ENCODE measurements at regions not wholly inside any gene's neighbourhood (a gene's known extent, or its start where the extent isn't known, plus 50 kb on each side); places are given as distances from the start of the nearest gene placed in this dataset.
"Not testable (repeated sequence)": the region's sequence is repeated elsewhere in the genome, so short reads cannot be mapped to it uniquely, and the experiment has no call there.

- in situ Hi-C loops (cut with HindIII; ENCODE audit: low sequenced_read_pairs): no loop called here
- no peak for TF ChIP-seq CTCF (IDR thresholded peaks at IDR 0.05; ENCODE audit: low read depth, low read length)
- DNase-seq (ENCODE audit: low read depth, low spot score): no peak
- H3K4me3 ChIP-seq (ENCODE audit: low read depth, low read length): no peak overlapping the region
These were observed 218.0 kb downstream of the WNT5A start for GRCh38 chr3:55269096-55269495.

- H3K4me3 ChIP-seq (ENCODE audit: low read depth, low read length): no peak overlapping the region
- no peak for DNase-seq (ENCODE audit: low read depth, low spot score)
- in situ Hi-C loops (cut with HindIII; ENCODE audit: low sequenced_read_pairs): no loop called here
- TF ChIP-seq CTCF (IDR thresholded peaks at IDR 0.05; ENCODE audit: low read depth, low read length): no peak
These were observed 219.7 kb downstream of the WNT5A start for GRCh38 chr3:55267206-55267930.

DNA sequence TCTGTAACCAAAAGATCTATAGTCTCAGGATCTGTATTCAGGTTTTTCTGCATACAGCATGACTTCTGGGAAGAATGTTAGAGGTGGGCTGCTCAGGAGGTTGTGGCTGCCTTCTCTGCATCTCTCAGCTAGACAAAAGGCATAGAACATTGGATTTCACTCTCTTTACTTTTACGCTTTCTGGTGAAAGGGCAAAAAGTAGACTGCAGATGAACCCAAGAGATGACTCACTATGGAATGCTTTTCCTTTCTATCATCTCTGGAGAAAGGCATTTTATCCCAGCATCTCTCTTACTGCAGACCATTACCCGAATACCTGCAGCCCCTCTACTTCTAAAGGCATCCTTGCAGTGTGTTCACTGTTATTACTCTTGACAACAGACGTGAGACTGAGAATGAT lies 222.2 kb downstream of the WNT5A start:
- no peak for TF ChIP-seq CTCF (IDR thresholded peaks at IDR 0.05; ENCODE audit: low read depth, low read length)
- H3K4me3 ChIP-seq (ENCODE audit: low read depth, low read length): no peak overlapping the region
- in situ Hi-C loops (cut with HindIII; ENCODE audit: low sequenced_read_pairs): no loop called here
- no peak for DNase-seq (ENCODE audit: low read depth, low spot score)

GRCh38 chr3:55252921-55253320 lies 234.2 kb downstream of the WNT5A start:
- in situ Hi-C loops (cut with HindIII; ENCODE audit: low sequenced_read_pairs): no loop called here
- TF ChIP-seq CTCF (IDR thresholded peaks at IDR 0.05; ENCODE audit: low read depth, low read length): no peak
- DNase-seq (ENCODE audit: low read depth, low spot score): peak; percentile 28
- H3K4me3 ChIP-seq (ENCODE audit: low read depth, low read length): no peak overlapping the region

DNA sequence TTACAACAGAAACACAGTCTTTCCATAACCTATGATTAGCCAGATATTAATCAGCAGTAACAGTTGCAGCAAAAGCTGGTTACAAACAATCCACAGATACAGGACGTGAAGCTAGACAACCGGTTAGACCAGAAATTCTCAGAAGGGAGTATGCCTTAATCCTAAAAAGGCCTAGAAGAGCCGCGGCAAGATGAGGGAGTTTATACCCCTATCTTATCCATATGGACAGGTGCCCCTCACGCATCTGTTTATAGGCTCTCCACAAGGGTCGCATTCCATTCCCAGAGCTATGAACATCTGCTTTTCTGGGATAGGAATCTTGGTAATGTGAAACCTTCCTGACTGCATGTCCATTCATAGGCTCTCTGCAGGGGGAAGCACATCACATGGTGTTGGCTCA lies 237.9 kb downstream of the WNT5A start:
- in situ Hi-C loops (cut with HindIII; ENCODE audit: low sequenced_read_pairs); H3K4me3 ChIP-seq (ENCODE audit: low read depth, low read length); DNase-seq (ENCODE audit: low read depth, low spot score): not testable (repeated sequence)

- no peak for DNase-seq (ENCODE audit: low read depth, low spot score)
- H3K4me3 ChIP-seq (ENCODE audit: low read depth, low read length): no peak overlapping the region
- in situ Hi-C loops (cut with HindIII; ENCODE audit: low sequenced_read_pairs): no loop called here
- TF ChIP-seq CTCF (IDR thresholded peaks at IDR 0.05; ENCODE audit: low read depth, low read length): no peak
These were observed 239.4 kb downstream of the WNT5A start for GRCh38 chr3:55247666-55248065.

GRCh38 chr3:55246033-55246432 lies 241.1 kb downstream of the WNT5A start:
- in situ Hi-C loops (cut with HindIII; ENCODE audit: low sequenced_read_pairs): no loop called here
- no peak for TF ChIP-seq CTCF (IDR thresholded peaks at IDR 0.05; ENCODE audit: low read depth, low read length)
- peak; percentile 23 for DNase-seq (ENCODE audit: low read depth, low spot score)
- no peak overlapping the region for H3K4me3 ChIP-seq (ENCODE audit: low read depth, low read length)
